ENCODE measurements at regions not wholly inside any gene's neighbourhood (a gene's known extent, or its start where the extent isn't known, plus 50 kb on each side); places are given as distances from the start of the nearest gene placed in this dataset.
"Not testable (repeated sequence)": the region's sequence is repeated elsewhere in the genome, so short reads cannot be mapped to it uniquely, and the experiment has no call there.

DNA sequence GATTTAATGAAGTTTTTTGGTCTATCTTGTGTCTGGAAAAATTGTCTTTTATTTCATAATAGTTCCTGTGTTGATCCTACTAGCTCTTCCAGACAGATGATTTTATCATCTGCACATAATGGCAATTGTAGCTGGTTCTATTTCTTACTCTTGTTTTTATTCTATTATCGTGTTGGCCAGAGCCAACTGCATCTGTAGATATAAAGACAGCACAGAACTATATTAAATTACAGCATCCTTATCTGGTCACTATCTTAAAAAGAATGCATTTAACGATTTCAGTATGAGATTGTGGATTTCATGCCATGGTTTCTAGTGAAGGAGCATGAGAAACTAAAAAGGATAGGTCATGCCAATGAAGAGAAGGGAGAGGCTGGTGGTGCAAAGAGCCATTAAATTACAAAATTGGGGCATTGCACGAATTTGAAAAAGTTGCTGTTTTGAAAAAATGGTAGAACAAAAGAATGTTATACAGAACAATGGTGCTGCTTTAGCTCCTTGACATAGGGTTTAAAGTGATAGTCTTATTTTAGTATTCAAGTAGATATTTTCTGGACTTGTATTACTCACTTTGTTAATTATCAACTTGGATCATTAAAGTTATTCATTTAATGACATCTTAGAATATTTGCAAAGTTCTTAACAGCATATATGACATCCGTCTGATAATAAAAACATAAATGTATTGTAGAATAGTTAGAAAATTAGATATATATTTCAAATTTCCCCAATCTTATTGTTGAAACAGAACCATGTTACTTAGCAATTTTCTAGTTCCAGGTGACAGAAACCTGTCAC, 1250.3 kb downstream of the REEP3 start:
- no peak overlapping the region for H3K4me2 ChIP-seq (ENCODE audit: low read length)
- H3K4me1 ChIP-seq (ENCODE audit: low read length) = no peaks in the 10 kb centered on the region
- H3K27me3 ChIP-seq (ENCODE audit: low read depth, low read length) = no peaks in the 10 kb centered on the region
- H3K36me3 ChIP-seq (replicated peaks; ENCODE audit: low read depth, low read length) = no peaks in the 10 kb centered on the region
- no peak overlapping the region for H3K4me3 ChIP-seq (ENCODE audit: low read length)
- H4K20me1 ChIP-seq (ENCODE audit: insufficient read depth, low read length) = no peaks in the 10 kb centered on the region
- no peak overlapping the region for H3K27ac ChIP-seq (ENCODE audit: low read length)
- no peak overlapping the region for H2AFZ ChIP-seq (ENCODE audit: low read depth, low read length)
- no peaks in the 10 kb centered on the region for H3K79me2 ChIP-seq (ENCODE audit: low read length)
- no peaks in the 10 kb centered on the region for H3K9me3 ChIP-seq (ENCODE audit: insufficient read depth, low read length)
- TF ChIP-seq CTCF (IDR thresholded peaks at IDR 0.05; ENCODE audit: low read depth, low read length) (no peak), EZH2phosphoT487 (IDR thresholded peaks at IDR 0.05; ENCODE audit: low read depth) (no peak)
- H3K9ac ChIP-seq (ENCODE audit: low read length) = no peak overlapping the region

GRCh38 chr10:64773357-64773756, 1252.2 kb downstream of the REEP3 start:
- Histone ChIP-seq H3K9me3 (ENCODE audit: insufficient read depth, low read length) (no peaks in the 10 kb centered on the region), H2AFZ (ENCODE audit: low read depth, low read length) (no peak overlapping the region), H3K4me3 (ENCODE audit: low read length) (no peak overlapping the region), H3K9ac (ENCODE audit: low read length) (no peak overlapping the region), H4K20me1 (ENCODE audit: insufficient read depth, low read length) (no peaks in the 10 kb centered on the region), H3K27me3 (ENCODE audit: low read depth, low read length) (no peaks in the 10 kb centered on the region), H3K79me2 (ENCODE audit: low read length) (no peaks in the 10 kb centered on the region), H3K27ac (ENCODE audit: low read length) (no peak overlapping the region), H3K4me2 (ENCODE audit: low read length) (no peak overlapping the region), H3K4me1 (ENCODE audit: low read length) (no peaks in the 10 kb centered on the region), H3K36me3 (replicated peaks; ENCODE audit: low read depth, low read length) (no peaks in the 10 kb centered on the region)
- TF ChIP-seq EZH2phosphoT487 (IDR thresholded peaks at IDR 0.05; ENCODE audit: low read depth) (no peak), CTCF (IDR thresholded peaks at IDR 0.05; ENCODE audit: low read depth, low read length) (no peak)

DNA sequence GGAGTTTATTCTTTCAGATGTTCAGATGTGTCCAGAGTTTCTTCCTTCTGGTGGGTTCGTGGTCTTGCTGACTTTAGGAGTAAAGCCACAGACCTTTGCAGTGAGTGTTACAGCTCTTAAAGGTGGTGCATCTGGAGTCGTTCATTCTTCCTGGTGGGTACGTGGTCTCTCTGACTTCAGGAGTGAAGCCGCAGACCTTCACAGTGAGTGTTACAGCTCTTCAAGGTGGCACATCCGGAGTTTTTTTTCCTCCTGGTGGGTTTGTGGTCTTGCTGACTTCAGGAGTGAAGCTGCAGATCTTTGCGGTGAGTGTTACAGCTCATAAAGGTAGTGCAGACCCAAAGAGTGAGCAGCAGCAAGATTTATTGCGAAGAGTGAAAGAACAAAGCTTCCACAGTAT, 1263.2 kb downstream of the REEP3 start:
- H3K4me1 ChIP-seq (ENCODE audit: low read length); H2AFZ ChIP-seq (ENCODE audit: low read depth, low read length); H3K27ac ChIP-seq (ENCODE audit: low read length); H4K20me1 ChIP-seq (ENCODE audit: insufficient read depth, low read length); H3K27me3 ChIP-seq (ENCODE audit: low read depth, low read length); H3K9me3 ChIP-seq (ENCODE audit: insufficient read depth, low read length); H3K4me2 ChIP-seq (ENCODE audit: low read length); H3K79me2 ChIP-seq (ENCODE audit: low read length); H3K4me3 ChIP-seq (ENCODE audit: low read length); H3K36me3 ChIP-seq (replicated peaks; ENCODE audit: low read depth, low read length); H3K9ac ChIP-seq (ENCODE audit: low read length): not testable (repeated sequence)

DNA sequence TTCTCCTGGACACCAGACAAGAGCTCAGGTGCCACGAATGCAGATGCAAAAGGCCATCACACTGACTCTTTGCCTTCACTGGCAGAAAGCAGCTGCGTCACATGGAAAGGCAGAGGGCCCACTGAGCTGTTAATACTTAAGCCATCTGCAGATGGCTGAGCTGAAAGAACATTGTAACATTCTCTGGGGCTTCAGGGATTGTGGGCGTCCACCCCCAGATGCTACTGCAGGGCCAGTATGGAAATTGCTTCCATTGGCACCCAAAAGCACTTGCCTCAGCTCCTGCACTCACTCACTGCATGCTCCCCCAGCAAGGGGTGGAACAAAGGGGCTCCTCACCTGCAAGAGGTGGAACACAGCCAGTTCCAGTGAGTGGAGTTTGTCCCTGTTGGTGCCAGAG, 1264.6 kb downstream of the REEP3 start:
- Histone ChIP-seq H3K9me3 (ENCODE audit: insufficient read depth, low read length) (no peaks in the 10 kb centered on the region), H3K4me1 (ENCODE audit: low read length) (no peaks in the 10 kb centered on the region), H3K79me2 (ENCODE audit: low read length) (no peaks in the 10 kb centered on the region), H3K4me2 (ENCODE audit: low read length) (no peak overlapping the region), H3K4me3 (ENCODE audit: low read length) (no peak overlapping the region), H3K9ac (ENCODE audit: low read length) (no peak overlapping the region), H2AFZ (ENCODE audit: low read depth, low read length) (no peak overlapping the region), H4K20me1 (ENCODE audit: insufficient read depth, low read length) (no peaks in the 10 kb centered on the region), H3K36me3 (replicated peaks; ENCODE audit: low read depth, low read length) (no peaks in the 10 kb centered on the region), H3K27ac (ENCODE audit: low read length) (no peak overlapping the region), H3K27me3 (ENCODE audit: low read depth, low read length) (no peaks in the 10 kb centered on the region)
- TF ChIP-seq CTCF (IDR thresholded peaks at IDR 0.05; ENCODE audit: low read depth, low read length) (no peak), EZH2phosphoT487 (IDR thresholded peaks at IDR 0.05; ENCODE audit: low read depth) (no peak)
